ENCODE measurements at regions not wholly inside any gene's neighbourhood (a gene's known extent, or its start where the extent isn't known, plus 50 kb on each side); places are given as distances from the start of the nearest gene placed in this dataset.

DNA sequence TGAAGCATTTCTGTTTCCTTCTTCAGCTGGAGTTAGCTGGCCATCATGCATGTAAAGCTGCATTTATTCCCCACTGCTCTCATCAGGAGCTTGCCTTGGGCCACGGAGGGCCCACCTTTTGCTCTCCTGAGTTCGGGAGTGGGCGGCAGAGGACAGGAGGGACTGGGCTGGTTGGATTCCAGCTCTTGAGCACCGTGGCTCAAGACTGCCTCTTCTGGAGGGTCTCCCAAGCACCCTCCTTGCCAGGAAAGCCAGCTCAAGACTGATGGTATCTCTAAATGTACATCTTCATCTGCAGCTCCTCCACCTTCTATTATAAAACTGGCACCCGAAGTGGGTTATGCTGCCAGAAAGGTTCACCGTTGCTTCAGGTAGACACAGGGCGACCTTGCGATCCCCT lies 399.6 kb upstream of the IRX1 start:
- no peak for ATAC-seq
- CTCF ChIA-PET: interaction anchor here (0.7 to 1.8 kb wide), 3 partner anchors 11 to 24 kb away, joined by 3 read pairs; no protein-coding TSS in a partner anchor
- no peaks in the 10 kb centered on the region for H3K9me3 ChIP-seq
- no peaks in the 10 kb centered on the region for H3K4me1 ChIP-seq
- FAIRE-seq: no peak
- H3K4me3 ChIP-seq: no peak overlapping the region
- POLR2A ChIA-PET: no interaction called here
- 0% methylated on average over 8 of the region's 8 CpGs for WGBS (ENCODE audit: missing lambda C conversion rate)
- no peak for DNase-seq (ENCODE audit: low read depth in 1 of 2, low spot score in 1 of 2)
- H3K27ac ChIP-seq: no peak overlapping the region
- TF ChIP-seq MAFK (IDR thresholded peaks at IDR 0.05; ENCODE audit: partially characterized antibody): no peak
- no peak overlapping the region for H3K4me2 ChIP-seq

DNA sequence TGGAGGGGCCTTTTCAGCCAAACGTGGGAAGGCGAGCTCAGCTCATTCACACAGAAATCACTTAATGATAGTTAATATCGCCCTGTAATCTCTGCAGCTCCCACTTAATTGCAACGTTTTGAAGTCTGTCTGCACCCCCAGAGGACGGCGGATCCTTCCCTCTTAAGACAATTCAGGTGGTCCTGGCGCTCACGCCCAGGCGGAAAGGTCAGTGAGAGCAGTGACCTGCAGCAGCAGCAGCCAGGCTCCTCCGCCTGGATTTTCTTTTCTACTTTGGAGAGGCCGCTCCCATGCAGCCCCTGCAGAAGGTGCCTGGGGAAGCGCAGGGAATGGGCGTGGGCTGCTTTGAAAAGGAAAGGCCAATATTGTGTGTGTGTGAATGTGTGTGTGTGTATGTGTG lies 400.9 kb upstream of the IRX1 start:
- Histone ChIP-seq H3K27ac (no peak overlapping the region), H3K4me1 (no peaks in the 10 kb centered on the region), H3K9me3 (no peaks in the 10 kb centered on the region), H3K4me2 (no peak overlapping the region), H3K4me3 (no peak overlapping the region)
- ChIA-PET POLR2A (no interaction called here), CTCF (interaction anchor here (1.0 to 1.8 kb wide), 2 partner anchors 16 to 25 kb away, joined by 3 read pairs; no protein-coding TSS in a partner anchor)
- WGBS (ENCODE audit: missing lambda C conversion rate): 20% methylated on average over 8 of the region's 13 CpGs
- TF ChIP-seq EP300 (IDR thresholded peaks at IDR 0.05) (no peak), HOXA7 (CRISPR knock-in tag; IDR thresholded peaks at IDR 0.05) (no peak), NFE2L2 (conservative IDR thresholded peaks at IDR 0.05; ENCODE audit: low read length) (no peak), HOXB13 (CRISPR knock-in tag; IDR thresholded peaks at IDR 0.05; ENCODE audit: low read depth) (no peak), RCOR1 (IDR thresholded peaks at IDR 0.05; ENCODE audit: low read depth, low read length) (no peak), ZC3H11A (IDR thresholded peaks at IDR 0.05) (no peak), ZFP36 (IDR thresholded peaks at IDR 0.05; ENCODE audit: borderline replicate concordance, partially characterized antibody) (no peak)
- TF ChIP-seq, protein P1, sequence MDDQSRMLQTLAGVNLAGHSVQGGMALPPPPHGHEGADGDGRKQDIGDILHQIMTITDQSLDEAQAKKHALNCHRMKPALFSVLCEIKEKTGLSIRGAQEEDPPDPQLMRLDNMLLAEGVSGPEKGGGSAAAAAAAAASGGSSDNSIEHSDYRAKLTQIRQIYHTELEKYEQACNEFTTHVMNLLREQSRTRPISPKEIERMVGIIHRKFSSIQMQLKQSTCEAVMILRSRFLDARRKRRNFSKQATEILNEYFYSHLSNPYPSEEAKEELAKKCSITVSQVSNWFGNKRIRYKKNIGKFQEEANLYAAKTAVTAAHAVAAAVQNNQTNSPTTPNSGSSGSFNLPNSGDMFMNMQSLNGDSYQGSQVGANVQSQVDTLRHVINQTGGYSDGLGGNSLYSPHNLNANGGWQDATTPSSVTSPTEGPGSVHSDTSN (IDR thresholded peaks at IDR 0.05): no peak
- FAIRE-seq (no peak), ATAC-seq (no peak), DNase-seq (ENCODE audit: low read depth in 1 of 2, low spot score in 1 of 2) (no peak)

DNA sequence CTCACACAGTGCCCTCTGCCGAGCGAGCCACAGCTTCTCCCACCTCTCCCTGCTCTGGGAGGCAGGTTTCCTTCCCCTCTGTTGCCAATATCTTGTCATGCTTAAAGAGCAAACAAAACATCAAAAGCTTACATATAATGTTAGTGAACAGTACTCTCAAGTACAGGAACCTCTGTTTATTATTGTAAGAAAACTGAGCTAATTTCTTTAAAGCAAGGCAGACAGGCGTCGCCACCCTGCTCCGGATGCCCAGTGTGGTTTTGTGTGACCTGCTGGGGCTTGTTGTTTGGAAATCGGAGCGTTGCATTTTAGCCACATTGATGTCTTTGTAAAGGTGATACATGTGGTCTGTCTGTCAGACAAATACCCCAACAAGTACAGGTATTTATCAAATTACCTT lies 401.4 kb upstream of the IRX1 start:
- POLR2A ChIA-PET: no interaction called here
- DNase-seq (ENCODE audit: low read depth in 1 of 2, low spot score in 1 of 2) (no peak), FAIRE-seq (no peak), ATAC-seq (no peak)
- 6% methylated on average over 7 of the region's 7 CpGs for WGBS (ENCODE audit: missing lambda C conversion rate)
- no peak for TF ChIP-seq HOXB5 (CRISPR knock-in tag; IDR thresholded peaks at IDR 0.05)
- TF ChIP-seq EP300 (IDR thresholded peaks at IDR 0.05): no peak
- no peak for TF ChIP-seq CBX2 (IDR thresholded peaks at IDR 0.05; ENCODE audit: borderline replicate concordance, low read depth)
- TF ChIP-seq ESRRA (IDR thresholded peaks at IDR 0.05; ENCODE audit: borderline replicate concordance, low read length): no peak
- TF ChIP-seq MAFK (IDR thresholded peaks at IDR 0.05; ENCODE audit: partially characterized antibody): no peak
- no peak for TF ChIP-seq RFX5 (IDR thresholded peaks at IDR 0.05)
- TF ChIP-seq ZFP36 (IDR thresholded peaks at IDR 0.05; ENCODE audit: borderline replicate concordance, partially characterized antibody): no peak
- TF ChIP-seq, protein P2, sequence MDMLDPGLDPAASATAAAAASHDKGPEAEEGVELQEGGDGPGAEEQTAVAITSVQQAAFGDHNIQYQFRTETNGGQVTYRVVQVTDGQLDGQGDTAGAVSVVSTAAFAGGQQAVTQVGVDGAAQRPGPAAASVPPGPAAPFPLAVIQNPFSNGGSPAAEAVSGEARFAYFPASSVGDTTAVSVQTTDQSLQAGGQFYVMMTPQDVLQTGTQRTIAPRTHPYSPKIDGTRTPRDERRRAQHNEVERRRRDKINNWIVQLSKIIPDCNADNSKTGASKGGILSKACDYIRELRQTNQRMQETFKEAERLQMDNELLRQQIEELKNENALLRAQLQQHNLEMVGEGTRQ (IDR thresholded peaks at IDR 0.05): no peak
- TF ChIP-seq, protein P3, sequence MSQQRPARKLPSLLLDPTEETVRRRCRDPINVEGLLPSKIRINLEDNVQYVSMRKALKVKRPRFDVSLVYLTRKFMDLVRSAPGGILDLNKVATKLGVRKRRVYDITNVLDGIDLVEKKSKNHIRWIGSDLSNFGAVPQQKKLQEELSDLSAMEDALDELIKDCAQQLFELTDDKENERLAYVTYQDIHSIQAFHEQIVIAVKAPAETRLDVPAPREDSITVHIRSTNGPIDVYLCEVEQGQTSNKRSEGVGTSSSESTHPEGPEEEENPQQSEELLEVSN (IDR thresholded peaks at IDR 0.05; ENCODE audit: borderline replicate concordance, low read depth): no peak
- TF ChIP-seq HOXA7 (CRISPR knock-in tag; IDR thresholded peaks at IDR 0.05): no peak
- TF ChIP-seq JUNB (IDR thresholded peaks at IDR 0.05): no peak
- TF ChIP-seq POLR2A (IDR thresholded peaks at IDR 0.05; ENCODE audit: low read length): no peak
- TF ChIP-seq, protein P1 (IDR thresholded peaks at IDR 0.05): no peak
- TF ChIP-seq NFE2L2 (conservative IDR thresholded peaks at IDR 0.05; ENCODE audit: low read length): no peak
- H3K4me3 ChIP-seq: no peak overlapping the region
- no peak overlapping the region for H3K4me2 ChIP-seq
- no peaks in the 10 kb centered on the region for H3K4me1 ChIP-seq
- CTCF ChIA-PET: interaction anchor here (1.8 kb wide), 1 partner anchor 16 kb away, joined by 3 read pairs; no protein-coding TSS in a partner anchor
- no peaks in the 10 kb centered on the region for H3K9me3 ChIP-seq
- H3K27ac ChIP-seq: no peak overlapping the region

DNA sequence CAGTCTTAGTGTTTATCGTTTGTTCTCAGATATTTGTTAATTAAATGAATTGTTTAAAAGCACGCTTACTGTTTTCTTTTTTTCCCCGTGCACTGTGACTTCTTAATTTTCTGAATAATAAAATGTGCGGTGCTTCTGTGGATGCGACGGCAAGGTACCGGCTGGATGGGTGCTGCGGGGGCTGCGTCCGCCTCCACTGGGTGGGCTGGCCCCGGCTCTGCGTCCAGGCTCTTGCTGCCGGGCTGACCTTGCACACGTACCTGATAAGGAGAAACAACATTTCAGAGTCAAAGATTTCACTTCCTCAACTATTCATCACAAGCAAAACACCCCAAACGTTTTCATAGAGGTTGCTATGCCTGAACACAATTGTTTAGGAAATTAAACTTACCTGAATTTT lies 404.0 kb upstream of the IRX1 start:
- 43% methylated on average over 15 of the region's 15 CpGs for WGBS (ENCODE audit: missing lambda C conversion rate)
- POLR2A ChIA-PET: no interaction called here
- CTCF ChIA-PET: no interaction called here
- TF ChIP-seq, protein P4, sequence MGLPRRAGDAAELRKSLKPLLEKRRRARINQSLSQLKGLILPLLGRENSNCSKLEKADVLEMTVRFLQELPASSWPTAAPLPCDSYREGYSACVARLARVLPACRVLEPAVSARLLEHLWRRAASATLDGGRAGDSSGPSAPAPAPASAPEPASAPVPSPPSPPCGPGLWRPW (IDR thresholded peaks at IDR 0.05): no peak
- TF ChIP-seq NPAS2 (CRISPR knock-in tag; IDR thresholded peaks at IDR 0.05; ENCODE audit: borderline replicate concordance): no peak
- no peak for TF ChIP-seq MYC (IDR thresholded peaks at IDR 0.05; ENCODE audit: borderline replicate concordance, low read length)
- TF ChIP-seq HEYL (CRISPR knock-in tag; IDR thresholded peaks at IDR 0.05): no peak
- TF ChIP-seq, protein P5, sequence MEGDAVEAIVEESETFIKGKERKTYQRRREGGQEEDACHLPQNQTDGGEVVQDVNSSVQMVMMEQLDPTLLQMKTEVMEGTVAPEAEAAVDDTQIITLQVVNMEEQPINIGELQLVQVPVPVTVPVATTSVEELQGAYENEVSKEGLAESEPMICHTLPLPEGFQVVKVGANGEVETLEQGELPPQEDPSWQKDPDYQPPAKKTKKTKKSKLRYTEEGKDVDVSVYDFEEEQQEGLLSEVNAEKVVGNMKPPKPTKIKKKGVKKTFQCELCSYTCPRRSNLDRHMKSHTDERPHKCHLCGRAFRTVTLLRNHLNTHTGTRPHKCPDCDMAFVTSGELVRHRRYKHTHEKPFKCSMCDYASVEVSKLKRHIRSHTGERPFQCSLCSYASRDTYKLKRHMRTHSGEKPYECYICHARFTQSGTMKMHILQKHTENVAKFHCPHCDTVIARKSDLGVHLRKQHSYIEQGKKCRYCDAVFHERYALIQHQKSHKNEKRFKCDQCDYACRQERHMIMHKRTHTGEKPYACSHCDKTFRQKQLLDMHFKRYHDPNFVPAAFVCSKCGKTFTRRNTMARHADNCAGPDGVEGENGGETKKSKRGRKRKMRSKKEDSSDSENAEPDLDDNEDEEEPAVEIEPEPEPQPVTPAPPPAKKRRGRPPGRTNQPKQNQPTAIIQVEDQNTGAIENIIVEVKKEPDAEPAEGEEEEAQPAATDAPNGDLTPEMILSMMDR (IDR thresholded peaks at IDR 0.05): no peak

More for the DNA sequence above, 404.0 kb upstream of the IRX1 start:
- Histone ChIP-seq H3K4me1 (no peaks in the 10 kb centered on the region), H3K4me2 (no peak overlapping the region), H3K27ac (no peak overlapping the region), H3K9me3 (no peaks in the 10 kb centered on the region), H3K4me3 (no peak overlapping the region)
- DNase-seq (ENCODE audit: low read depth in 1 of 2, low spot score in 1 of 2) (no peak), FAIRE-seq (no peak), ATAC-seq (no peak)

Data from A549 (cell line).